C4-2B (cell line): ENCODE measurements at regions not wholly inside any gene's neighbourhood (a gene's known extent, or its start where the extent isn't known, plus 50 kb on each side); places are given as distances from the start of the nearest gene placed in this dataset.

Experiments used
- CTCF ChIP-seq: fragments of 450-650 bp; conservative IDR thresholded peaks from 2 replicates; pipeline ENCODE4 v1.5.1; 2017; ENCODE audit warnings: mild to moderate bottlenecking
- ZFX ChIP-seq: fragments of 450-650 bp; IDR thresholded peaks from 2 replicates; pipeline ENCODE4 v1.6.1; 2017

- TF ChIP-seq CTCF (no peak), ZFX (no peak)
These were observed 74.1 kb upstream of the CLINT1 start for GRCh38 chr5:157933005-157933404.
